Neural progenitor cell (in vitro differentiated cells): ENCODE measurements at regions not wholly inside any gene's neighbourhood (a gene's known extent, or its start where the extent isn't known, plus 50 kb on each side); places are given as distances from the start of the nearest gene placed in this dataset.

Source experiments
- DNase-seq: peaks from one replicate; pipeline ENCODE4 v3.0.0-alpha.2; 2016; ENCODE audit warnings: low spot score
- H2AFZ ChIP-seq: fragments of 200-600 bp; sonication (generic); replicated peaks from 2 replicates; pipeline ENCODE4 v1.6.1; 2016; ENCODE audit warnings: antibody characterized with exemption
- H3F3A ChIP-seq: fragments of 200-600 bp; sonication (generic); 2 replicates; pipeline ENCODE4 v1.6.1; 2016; ENCODE audit warnings: antibody characterized with exemption, low read depth
- H3K27ac ChIP-seq: fragments of 200-600 bp; sonication (generic); 2 replicates; pipeline ENCODE4 v1.5.1; 2016; ENCODE audit warnings: mild to moderate bottlenecking
- H3K27me3 ChIP-seq: fragments of 200-600 bp; sonication (generic); 2 replicates; pipeline ENCODE4 v1.6.1; 2016; ENCODE audit warnings: mild to moderate bottlenecking, moderate library complexity
- H3K36me3 ChIP-seq: fragments of 200-600 bp; sonication (generic); 2 replicates; pipeline ENCODE4 v1.5.1; 2016
- H3K4me1 ChIP-seq: fragments of 200-600 bp; sonication (generic); 2 replicates; pipeline ENCODE4 v1.6.1; 2016; ENCODE audit warnings: mixed run types
- H3K4me2 ChIP-seq: fragments of 200-600 bp; sonication (generic); 2 replicates; pipeline ENCODE4 v1.6.1; 2016
- H3K4me3 ChIP-seq: fragments of 200-600 bp; sonication (generic); 2 replicates; pipeline ENCODE4 v1.5.1; 2016
- H3K79me2 ChIP-seq: fragments of 200-600 bp; sonication (generic); 2 replicates; pipeline ENCODE4 v1.6.1; 2016; ENCODE audit warnings: low read depth
- H3K9ac ChIP-seq: fragments of 200-600 bp; sonication (generic); 2 replicates; pipeline ENCODE4 v1.6.1; 2016
- H3K9me3 ChIP-seq: fragments of 200-600 bp; sonication (generic); 2 replicates; pipeline ENCODE4 v1.5.1; 2016; ENCODE audit warnings: low read depth
- H4K20me1 ChIP-seq: fragments of 200-600 bp; sonication (generic); 2 replicates; pipeline ENCODE4 v1.6.1; 2016; ENCODE audit warnings: low read depth
- H3K27ac Mint-ChIP-seq: 3 replicates; pipeline ENCODE4 v1.8.0; 2021; ENCODE audit warnings: mixed read lengths
- H3K27me3 Mint-ChIP-seq: 2 replicates; pipeline ENCODE4 v1.8.0; 2022; ENCODE audit warnings: low read depth, mild to moderate bottlenecking, inconsistent platforms, moderate library complexity, mixed read lengths; ENCODE audit not compliant: insufficient read depth
- H3K36me3 Mint-ChIP-seq: 3 replicates; pipeline ENCODE4 v1.8.0; 2021; ENCODE audit warnings: mixed read lengths
- H3K4me1 Mint-ChIP-seq: 3 replicates; pipeline ENCODE4 v1.8.0; 2021; ENCODE audit warnings: mixed read lengths
- H3K4me3 Mint-ChIP-seq: 3 replicates; pipeline ENCODE4 v1.8.0; 2021; ENCODE audit warnings: mild to moderate bottlenecking, moderate library complexity, mixed read lengths
- H3K9me3 Mint-ChIP-seq: 3 replicates; pipeline ENCODE4 v1.8.0; 2020; ENCODE audit warnings: mixed read lengths
- EZH2 ChIP-seq: fragments of 200-600 bp; sonication (generic); IDR thresholded peaks from 2 replicates; pipeline ENCODE4 v1.6.1; 2017; ENCODE audit warnings: antibody characterized with exemption, mild to moderate bottlenecking, moderate library complexity
- EZH2phosphoT487 ChIP-seq: fragments of 200-600 bp; sonication (generic); IDR thresholded peaks from 2 replicates; pipeline ENCODE4 v1.6.1; 2017; ENCODE audit warnings: antibody characterized with exemption
- TF ChIP-seq, protein P1 (sequence below): fragments of 200-600 bp; sonication (generic); IDR thresholded peaks from 2 replicates; pipeline ENCODE4 v1.5.1; 2017; ENCODE audit warnings: antibody characterized with exemption, mild to moderate bottlenecking

DNA sequence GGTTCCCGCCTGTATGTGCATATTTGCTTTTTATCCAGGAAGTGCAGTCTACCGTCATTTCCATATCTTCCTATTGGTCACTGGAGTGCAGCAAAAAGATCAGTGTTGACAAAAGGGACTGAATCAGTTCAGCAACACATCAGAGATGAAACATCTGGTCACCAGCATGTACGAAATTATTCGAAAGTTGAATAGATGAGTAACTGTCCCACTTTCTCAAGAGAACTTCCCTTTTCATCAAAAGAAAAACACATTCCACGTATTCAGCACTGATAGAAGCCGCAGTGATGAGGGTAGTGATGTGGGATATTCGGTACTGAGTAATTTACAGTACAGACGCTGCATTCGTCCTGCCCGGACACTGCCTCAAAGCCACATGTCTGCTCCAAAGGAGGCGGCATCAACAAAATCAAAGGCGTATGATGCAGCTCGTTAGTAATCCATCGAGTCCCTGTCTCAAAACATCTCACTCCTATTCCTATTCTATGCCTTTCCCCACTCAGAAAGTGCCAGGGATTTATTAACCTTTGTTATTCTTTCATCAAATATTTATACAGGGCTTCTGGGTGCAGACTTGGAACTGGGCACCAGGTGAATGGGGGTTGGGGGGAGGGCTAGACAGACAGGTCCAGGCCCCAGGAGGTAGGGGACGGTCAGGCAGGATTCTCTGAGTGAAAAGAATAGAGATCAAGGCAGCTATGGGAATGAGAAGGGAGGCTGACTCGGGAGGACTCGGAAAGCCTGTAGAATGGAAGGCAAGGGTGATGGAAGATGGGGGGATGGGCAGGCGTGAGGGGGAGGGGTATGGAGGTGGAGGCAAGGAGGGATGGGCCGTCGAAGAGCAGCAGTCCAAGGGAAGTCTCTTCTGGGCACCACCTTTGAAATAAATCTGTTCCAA is 79.5 kb upstream of the SLC45A1 start:
- H3F3A ChIP-seq: peaks cover 12% of the 10 kb centered on the region
- no peaks in the 10 kb centered on the region for H3K36me3 ChIP-seq
- Mint-ChIP-seq H3K36me3 (no peaks in the 10 kb centered on the region), H3K27ac (peak overlapping the region; percentile 38), H3K4me1 (peaks cover 31% of the 10 kb centered on the region), H3K4me3 (no peak overlapping the region), H3K9me3 (peaks cover 3% of the 10 kb centered on the region), H3K27me3 (peaks cover 3% of the 10 kb centered on the region)
- TF ChIP-seq EZH2 (no peak), EZH2phosphoT487 (no peak)
- TF ChIP-seq, protein P1, sequence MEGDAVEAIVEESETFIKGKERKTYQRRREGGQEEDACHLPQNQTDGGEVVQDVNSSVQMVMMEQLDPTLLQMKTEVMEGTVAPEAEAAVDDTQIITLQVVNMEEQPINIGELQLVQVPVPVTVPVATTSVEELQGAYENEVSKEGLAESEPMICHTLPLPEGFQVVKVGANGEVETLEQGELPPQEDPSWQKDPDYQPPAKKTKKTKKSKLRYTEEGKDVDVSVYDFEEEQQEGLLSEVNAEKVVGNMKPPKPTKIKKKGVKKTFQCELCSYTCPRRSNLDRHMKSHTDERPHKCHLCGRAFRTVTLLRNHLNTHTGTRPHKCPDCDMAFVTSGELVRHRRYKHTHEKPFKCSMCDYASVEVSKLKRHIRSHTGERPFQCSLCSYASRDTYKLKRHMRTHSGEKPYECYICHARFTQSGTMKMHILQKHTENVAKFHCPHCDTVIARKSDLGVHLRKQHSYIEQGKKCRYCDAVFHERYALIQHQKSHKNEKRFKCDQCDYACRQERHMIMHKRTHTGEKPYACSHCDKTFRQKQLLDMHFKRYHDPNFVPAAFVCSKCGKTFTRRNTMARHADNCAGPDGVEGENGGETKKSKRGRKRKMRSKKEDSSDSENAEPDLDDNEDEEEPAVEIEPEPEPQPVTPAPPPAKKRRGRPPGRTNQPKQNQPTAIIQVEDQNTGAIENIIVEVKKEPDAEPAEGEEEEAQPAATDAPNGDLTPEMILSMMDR: no peak
- no peak overlapping the region for H3K27ac ChIP-seq
- no peaks in the 10 kb centered on the region for H3K79me2 ChIP-seq
- no peak overlapping the region for H3K4me2 ChIP-seq
- no peaks in the 10 kb centered on the region for H3K9me3 ChIP-seq
- no peak overlapping the region for H3K4me3 ChIP-seq
- H2AFZ ChIP-seq: no peak overlapping the region
- H3K4me1 ChIP-seq: peaks cover 19% of the 10 kb centered on the region
- no peak overlapping the region for H3K9ac ChIP-seq
- no peak for DNase-seq
- no peaks in the 10 kb centered on the region for H4K20me1 ChIP-seq
- no peaks in the 10 kb centered on the region for H3K27me3 ChIP-seq

DNA sequence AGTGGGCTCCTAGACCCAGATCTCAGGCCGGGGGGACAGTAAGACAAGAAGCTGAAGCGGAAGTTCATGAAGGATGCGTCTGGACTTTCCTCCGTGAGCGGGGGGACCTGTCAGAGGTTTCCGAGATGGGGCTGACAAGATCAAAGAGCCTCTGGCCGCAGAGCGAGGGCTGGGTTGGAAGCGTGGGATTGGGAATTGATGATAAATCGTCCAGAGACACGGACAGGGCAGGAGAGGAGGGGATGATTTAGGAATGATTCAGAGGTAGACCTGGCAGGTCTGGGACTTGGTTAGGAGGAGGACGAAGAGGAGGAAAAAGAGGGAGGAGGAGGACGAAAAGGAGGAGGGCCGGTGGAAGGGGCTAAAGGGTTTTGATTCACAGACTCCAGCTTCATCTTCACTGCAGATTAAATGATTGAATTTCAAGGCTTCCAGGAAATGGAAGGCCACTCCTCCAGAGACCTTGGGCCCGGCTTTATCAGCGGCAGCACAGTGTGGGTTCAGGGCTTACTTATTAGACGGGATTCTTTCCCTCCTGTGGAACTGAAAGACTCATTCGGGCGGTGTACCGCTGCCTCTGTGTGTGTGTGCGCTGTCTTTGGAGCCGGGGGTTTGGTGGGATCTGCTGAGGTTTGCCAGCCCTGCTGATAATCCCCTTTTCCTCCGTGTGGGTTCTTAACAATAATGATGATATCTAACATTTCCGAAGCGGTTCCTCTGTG is 85.7 kb upstream of the SLC45A1 start:
- Mint-ChIP-seq H3K9me3 (peaks cover 14% of the 10 kb centered on the region), H3K36me3 (no peaks in the 10 kb centered on the region), H3K4me3 (no peak overlapping the region), H3K27me3 (peaks cover 10% of the 10 kb centered on the region), H3K4me1 (peaks cover 13% of the 10 kb centered on the region), H3K27ac (peak overlapping the region; percentile 31)
- Histone ChIP-seq H3K36me3 (no peaks in the 10 kb centered on the region), H3K79me2 (no peaks in the 10 kb centered on the region), H3K27me3 (no peaks in the 10 kb centered on the region), H3K4me1 (no peaks in the 10 kb centered on the region), H3K4me2 (no peak overlapping the region), H3K9me3 (no peaks in the 10 kb centered on the region), H2AFZ (no peak overlapping the region), H3K9ac (no peak overlapping the region), H4K20me1 (no peaks in the 10 kb centered on the region), H3F3A (no peaks in the 10 kb centered on the region), H3K27ac (no peak overlapping the region), H3K4me3 (no peak overlapping the region)
- TF ChIP-seq EZH2 (no peak), EZH2phosphoT487 (no peak)
- TF ChIP-seq, protein P1: no peak
- DNase-seq: no peak

DNA sequence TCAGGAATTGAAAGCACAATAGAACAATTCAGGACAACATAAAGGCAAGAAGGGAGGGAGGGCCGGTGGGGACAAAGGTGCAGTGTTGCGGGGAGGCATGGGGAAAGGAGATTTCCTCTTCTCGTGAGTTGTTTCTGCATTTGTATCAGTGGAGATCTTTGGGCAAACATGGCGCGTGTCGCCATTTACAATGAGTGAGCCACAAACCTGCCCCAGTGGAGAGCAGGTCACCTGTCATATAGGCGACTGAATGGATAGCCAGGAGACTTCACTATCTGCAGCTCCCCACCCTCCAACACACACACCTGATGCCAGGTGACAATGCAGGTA is 87.7 kb upstream of the SLC45A1 start:
- Histone ChIP-seq H3K4me1 (no peaks in the 10 kb centered on the region), H3K79me2 (no peaks in the 10 kb centered on the region), H3K4me3 (no peak overlapping the region), H3K27ac (no peak overlapping the region), H3F3A (no peaks in the 10 kb centered on the region), H4K20me1 (no peaks in the 10 kb centered on the region), H3K36me3 (no peaks in the 10 kb centered on the region), H3K9ac (no peak overlapping the region), H3K27me3 (no peaks in the 10 kb centered on the region), H3K4me2 (no peak overlapping the region), H3K9me3 (no peaks in the 10 kb centered on the region), H2AFZ (no peak overlapping the region)
- Mint-ChIP-seq H3K9me3 (peaks cover 18% of the 10 kb centered on the region), H3K27ac (no peak overlapping the region), H3K4me1 (peaks cover 13% of the 10 kb centered on the region), H3K36me3 (no peaks in the 10 kb centered on the region), H3K27me3 (peaks cover 10% of the 10 kb centered on the region), H3K4me3 (no peak overlapping the region)
- DNase-seq: no peak
- no peak for TF ChIP-seq EZH2phosphoT487
- TF ChIP-seq, protein P1: no peak
- no peak for TF ChIP-seq EZH2
